ENCODE measurements at regions not wholly inside any gene's neighbourhood (a gene's known extent, or its start where the extent isn't known, plus 50 kb on each side); places are given as distances from the start of the nearest gene placed in this dataset.

DNA sequence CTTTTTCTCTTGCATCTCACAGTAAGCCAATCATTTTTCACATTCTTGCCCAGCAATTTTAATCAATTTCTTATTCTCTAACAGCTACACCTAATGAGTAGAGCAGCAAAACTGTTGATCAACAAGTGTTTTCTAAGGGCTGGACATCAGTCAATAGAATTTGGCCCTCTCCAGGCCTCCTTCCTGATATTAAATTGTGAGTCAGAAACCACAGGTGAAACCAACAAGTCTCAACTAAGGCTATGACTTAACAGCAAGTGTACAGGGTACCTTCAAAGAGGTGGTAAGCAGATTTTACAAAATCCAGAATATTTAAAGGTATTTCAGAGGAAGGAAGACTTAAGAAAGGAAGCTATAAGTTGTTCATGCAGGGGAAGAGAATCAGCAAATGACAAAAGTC is 156.5 kb upstream of the ARHGAP24 start:
- TF ChIP-seq, protein P1, sequence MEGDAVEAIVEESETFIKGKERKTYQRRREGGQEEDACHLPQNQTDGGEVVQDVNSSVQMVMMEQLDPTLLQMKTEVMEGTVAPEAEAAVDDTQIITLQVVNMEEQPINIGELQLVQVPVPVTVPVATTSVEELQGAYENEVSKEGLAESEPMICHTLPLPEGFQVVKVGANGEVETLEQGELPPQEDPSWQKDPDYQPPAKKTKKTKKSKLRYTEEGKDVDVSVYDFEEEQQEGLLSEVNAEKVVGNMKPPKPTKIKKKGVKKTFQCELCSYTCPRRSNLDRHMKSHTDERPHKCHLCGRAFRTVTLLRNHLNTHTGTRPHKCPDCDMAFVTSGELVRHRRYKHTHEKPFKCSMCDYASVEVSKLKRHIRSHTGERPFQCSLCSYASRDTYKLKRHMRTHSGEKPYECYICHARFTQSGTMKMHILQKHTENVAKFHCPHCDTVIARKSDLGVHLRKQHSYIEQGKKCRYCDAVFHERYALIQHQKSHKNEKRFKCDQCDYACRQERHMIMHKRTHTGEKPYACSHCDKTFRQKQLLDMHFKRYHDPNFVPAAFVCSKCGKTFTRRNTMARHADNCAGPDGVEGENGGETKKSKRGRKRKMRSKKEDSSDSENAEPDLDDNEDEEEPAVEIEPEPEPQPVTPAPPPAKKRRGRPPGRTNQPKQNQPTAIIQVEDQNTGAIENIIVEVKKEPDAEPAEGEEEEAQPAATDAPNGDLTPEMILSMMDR (IDR thresholded peaks at IDR 0.05) = no peak
- TF ChIP-seq POLR2A (IDR thresholded peaks at IDR 0.05) = no peak
